ENCODE measurements at regions not wholly inside any gene's neighbourhood (a gene's known extent, or its start where the extent isn't known, plus 50 kb on each side); places are given as distances from the start of the nearest gene placed in this dataset.

GRCh38 chr2:30354150-30354549, 92.9 kb upstream of the LCLAT1 start:
- no peak overlapping the region for H3K4me3 Mint-ChIP-seq
- no peak overlapping the region for H3K27ac Mint-ChIP-seq
- H3K9me3 Mint-ChIP-seq: no peaks in the 10 kb centered on the region
- peaks cover 13% of the 10 kb centered on the region for H3K27me3 Mint-ChIP-seq
- no peaks in the 10 kb centered on the region for H3K4me1 Mint-ChIP-seq
- CTCF ChIA-PET: no interaction called here
- no peak for DNase-seq
- H3K36me3 Mint-ChIP-seq: no peaks in the 10 kb centered on the region

GRCh38 chr2:30354621-30355020, 92.4 kb upstream of the LCLAT1 start:
- no peak overlapping the region for H3K4me3 Mint-ChIP-seq
- H3K4me1 Mint-ChIP-seq: peaks cover under 1% of the 10 kb centered on the region
- H3K27ac Mint-ChIP-seq: no peak overlapping the region
- no peak for DNase-seq
- no peaks in the 10 kb centered on the region for H3K36me3 Mint-ChIP-seq
- CTCF ChIA-PET: no interaction called here
- H3K9me3 Mint-ChIP-seq: no peaks in the 10 kb centered on the region
- peaks cover 12% of the 10 kb centered on the region for H3K27me3 Mint-ChIP-seq

GRCh38 chr2:30355306-30355705, 91.7 kb upstream of the LCLAT1 start:
- Mint-ChIP-seq H3K9me3 (no peaks in the 10 kb centered on the region), H3K27ac (no peak overlapping the region), H3K4me3 (no peak overlapping the region), H3K36me3 (no peaks in the 10 kb centered on the region), H3K27me3 (peaks cover 11% of the 10 kb centered on the region), H3K4me1 (peaks cover 6% of the 10 kb centered on the region)
- DNase-seq: no peak
- CTCF ChIA-PET: no interaction called here

- Mint-ChIP-seq H3K9me3 (no peaks in the 10 kb centered on the region), H3K4me3 (no peak overlapping the region), H3K4me1 (peaks cover 12% of the 10 kb centered on the region), H3K27ac (no peak overlapping the region), H3K27me3 (peaks cover 11% of the 10 kb centered on the region), H3K36me3 (no peaks in the 10 kb centered on the region)
- DNase-seq: no peak
- CTCF ChIA-PET: no interaction called here
Measured at GRCh38 chr2:30356071-30356470, 91.0 kb upstream of the LCLAT1 start.

GRCh38 chr2:30356776-30357175, 90.3 kb upstream of the LCLAT1 start:
- CTCF ChIA-PET: no interaction called here
- H3K36me3 Mint-ChIP-seq: no peaks in the 10 kb centered on the region

GRCh38 chr2:30358351-30358750, 88.7 kb upstream of the LCLAT1 start:
- peaks cover 34% of the 10 kb centered on the region for H3K4me1 Mint-ChIP-seq
- CTCF ChIA-PET: no interaction called here
- no peak for DNase-seq
- H3K27ac Mint-ChIP-seq: no peak overlapping the region
- no peak overlapping the region for H3K4me3 Mint-ChIP-seq
- no peaks in the 10 kb centered on the region for H3K36me3 Mint-ChIP-seq
- H3K9me3 Mint-ChIP-seq: no peaks in the 10 kb centered on the region
- H3K27me3 Mint-ChIP-seq: peaks cover 8% of the 10 kb centered on the region

More at GRCh38 chr2:30356776-30357175, 90.3 kb upstream of the LCLAT1 start:
- no peak for DNase-seq
- Mint-ChIP-seq H3K4me1 (peaks cover 19% of the 10 kb centered on the region), H3K9me3 (no peaks in the 10 kb centered on the region), H3K4me3 (no peak overlapping the region), H3K27me3 (peaks cover 11% of the 10 kb centered on the region), H3K27ac (no peak overlapping the region)

- H3K4me3 Mint-ChIP-seq: no peak overlapping the region
- H3K9me3 Mint-ChIP-seq: no peaks in the 10 kb centered on the region
- H3K4me1 Mint-ChIP-seq: peaks cover 34% of the 10 kb centered on the region
- peaks cover 8% of the 10 kb centered on the region for H3K27me3 Mint-ChIP-seq
- H3K36me3 Mint-ChIP-seq: no peaks in the 10 kb centered on the region
- CTCF ChIA-PET: interaction anchor here (0.6 to 1.0 kb wide), 2 partner anchors 352 to 1658 kb away, joined by 3 read pairs; no protein-coding TSS in a partner anchor
- no peak overlapping the region for H3K27ac Mint-ChIP-seq
- DNase-seq: no peak
Measured at GRCh38 chr2:30358842-30359241, 88.2 kb upstream of the LCLAT1 start.

- Mint-ChIP-seq H3K9me3 (no peaks in the 10 kb centered on the region), H3K27me3 (peaks cover 16% of the 10 kb centered on the region), H3K36me3 (no peaks in the 10 kb centered on the region), H3K4me1 (peaks cover 35% of the 10 kb centered on the region), H3K27ac (peak overlapping the region; percentile 24), H3K4me3 (no peak overlapping the region)
- CTCF ChIA-PET: interaction anchor here (0.6 to 1.0 kb wide), 3 partner anchors 150 to 1657 kb away, joined by 3 read pairs; no protein-coding TSS in a partner anchor
- DNase-seq: no peak
Measured at GRCh38 chr2:30359644-30360167, 87.3 kb upstream of the LCLAT1 start.

GRCh38 chr2:30361751-30362394, 85.2 kb upstream of the LCLAT1 start:
- Mint-ChIP-seq H3K9me3 (no peaks in the 10 kb centered on the region), H3K4me1 (peaks cover 57% of the 10 kb centered on the region), H3K27ac (peak overlapping the region; percentile 69), H3K36me3 (no peaks in the 10 kb centered on the region), H3K4me3 (no peak overlapping the region), H3K27me3 (peaks cover 13% of the 10 kb centered on the region)
- no peak for DNase-seq
- CTCF ChIA-PET: interaction anchor here (0.6 to 1.2 kb wide), 2 partner anchors 11 to 196 kb away, joined by 3 read pairs; no protein-coding TSS in a partner anchor

- Mint-ChIP-seq H3K4me1 (peaks cover 58% of the 10 kb centered on the region), H3K9me3 (no peaks in the 10 kb centered on the region), H3K4me3 (no peak overlapping the region), H3K36me3 (no peaks in the 10 kb centered on the region), H3K27ac (peak overlapping the region; percentile 69), H3K27me3 (peaks cover 13% of the 10 kb centered on the region)
- CTCF ChIA-PET: interaction anchor here (0.6 to 1.2 kb wide), 2 partner anchors 10 to 197 kb away, joined by 3 read pairs; no protein-coding TSS in a partner anchor
- DNase-seq: no peak
Measured at GRCh38 chr2:30362468-30363081, 84.5 kb upstream of the LCLAT1 start.

- Mint-ChIP-seq H3K36me3 (no peaks in the 10 kb centered on the region), H3K4me1 (peaks cover 58% of the 10 kb centered on the region), H3K27ac (no peak overlapping the region), H3K9me3 (no peaks in the 10 kb centered on the region), H3K4me3 (no peak overlapping the region), H3K27me3 (peaks cover 13% of the 10 kb centered on the region)
- CTCF ChIA-PET: no interaction called here
- DNase-seq: no peak
Measured at GRCh38 chr2:30363406-30363805, 83.6 kb upstream of the LCLAT1 start.

- no peaks in the 10 kb centered on the region for H3K36me3 Mint-ChIP-seq
- H3K4me3 Mint-ChIP-seq: no peak overlapping the region
- peaks cover 9% of the 10 kb centered on the region for H3K27me3 Mint-ChIP-seq
- H3K27ac Mint-ChIP-seq: no peak overlapping the region
- no peak for DNase-seq
- H3K4me1 Mint-ChIP-seq: peaks cover 53% of the 10 kb centered on the region
- CTCF ChIA-PET: interaction anchor here (0.6 to 1.1 kb wide), 2 partner anchors 79 to 200 kb away, joined by 3 read pairs; no protein-coding TSS in a partner anchor
- H3K9me3 Mint-ChIP-seq: no peaks in the 10 kb centered on the region
Measured at GRCh38 chr2:30365201-30365600, 81.8 kb upstream of the LCLAT1 start.

- peaks cover 44% of the 10 kb centered on the region for H3K4me1 Mint-ChIP-seq
- DNase-seq: peak; percentile 54
- H3K36me3 Mint-ChIP-seq: no peaks in the 10 kb centered on the region
- H3K9me3 Mint-ChIP-seq: no peaks in the 10 kb centered on the region
- no peak overlapping the region for H3K4me3 Mint-ChIP-seq
- CTCF ChIA-PET: interaction anchor here (0.9 kb wide), 1 partner anchor 30 kb away, joined by 3 read pairs; no protein-coding TSS in a partner anchor
- peak overlapping the region; percentile 79 for H3K27ac Mint-ChIP-seq
- peaks cover 9% of the 10 kb centered on the region for H3K27me3 Mint-ChIP-seq
Measured at GRCh38 chr2:30366199-30366691, 80.8 kb upstream of the LCLAT1 start.

GRCh38 chr2:30367232-30368070, 79.6 kb upstream of the LCLAT1 start:
- Mint-ChIP-seq H3K9me3 (no peaks in the 10 kb centered on the region), H3K4me1 (peaks cover 32% of the 10 kb centered on the region), H3K27me3 (peaks cover 14% of the 10 kb centered on the region), H3K4me3 (no peak overlapping the region), H3K36me3 (no peaks in the 10 kb centered on the region), H3K27ac (no peak overlapping the region)
- CTCF ChIA-PET: no interaction called here
- DNase-seq: no peak
